ENCODE measurements at regions not wholly inside any gene's neighbourhood (a gene's known extent, or its start where the extent isn't known, plus 50 kb on each side); places are given as distances from the start of the nearest gene placed in this dataset.

DNA sequence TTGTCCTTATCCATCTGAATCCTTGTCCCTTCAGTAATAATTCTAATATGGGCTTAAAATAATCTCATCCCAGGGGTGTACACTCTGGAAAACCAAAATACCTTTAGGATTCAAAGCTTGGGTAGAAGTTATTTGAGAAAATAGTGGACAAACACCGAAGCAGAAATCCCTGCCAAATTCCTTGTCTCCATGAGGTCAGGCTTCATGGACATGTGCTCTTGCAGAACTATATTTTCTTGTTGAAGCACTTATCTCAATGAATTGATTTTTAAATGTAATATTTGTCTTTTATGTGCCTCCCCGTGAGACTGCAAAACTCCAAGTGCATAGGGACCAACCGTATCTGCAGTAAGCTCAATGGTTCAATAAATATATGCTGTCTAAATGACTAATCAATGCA, 1153.3 kb upstream of the AUTS2 start:
- TF ChIP-seq, protein P1, sequence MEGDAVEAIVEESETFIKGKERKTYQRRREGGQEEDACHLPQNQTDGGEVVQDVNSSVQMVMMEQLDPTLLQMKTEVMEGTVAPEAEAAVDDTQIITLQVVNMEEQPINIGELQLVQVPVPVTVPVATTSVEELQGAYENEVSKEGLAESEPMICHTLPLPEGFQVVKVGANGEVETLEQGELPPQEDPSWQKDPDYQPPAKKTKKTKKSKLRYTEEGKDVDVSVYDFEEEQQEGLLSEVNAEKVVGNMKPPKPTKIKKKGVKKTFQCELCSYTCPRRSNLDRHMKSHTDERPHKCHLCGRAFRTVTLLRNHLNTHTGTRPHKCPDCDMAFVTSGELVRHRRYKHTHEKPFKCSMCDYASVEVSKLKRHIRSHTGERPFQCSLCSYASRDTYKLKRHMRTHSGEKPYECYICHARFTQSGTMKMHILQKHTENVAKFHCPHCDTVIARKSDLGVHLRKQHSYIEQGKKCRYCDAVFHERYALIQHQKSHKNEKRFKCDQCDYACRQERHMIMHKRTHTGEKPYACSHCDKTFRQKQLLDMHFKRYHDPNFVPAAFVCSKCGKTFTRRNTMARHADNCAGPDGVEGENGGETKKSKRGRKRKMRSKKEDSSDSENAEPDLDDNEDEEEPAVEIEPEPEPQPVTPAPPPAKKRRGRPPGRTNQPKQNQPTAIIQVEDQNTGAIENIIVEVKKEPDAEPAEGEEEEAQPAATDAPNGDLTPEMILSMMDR (IDR thresholded peaks at IDR 0.05; ENCODE audit: low read depth, low read length, poor library complexity, severe bottlenecking) = no peak
- TF ChIP-seq EZH2phosphoT487 (IDR thresholded peaks at IDR 0.05; ENCODE audit: borderline replicate concordance, low read length) = no peak
- Histone ChIP-seq H3K27me3 (ENCODE audit: control insufficient read depth, low read length) (no peaks in the 10 kb centered on the region), H4K20me1 (ENCODE audit: control insufficient read depth, insufficient read depth, low read depth, low read length) (no peaks in the 10 kb centered on the region), H3K9me3 (ENCODE audit: control insufficient read depth, insufficient read depth, low read length) (no peaks in the 10 kb centered on the region), H3K9me2 (replicated peaks; ENCODE audit: control insufficient read depth, low read length) (no peaks in the 10 kb centered on the region), H3F3A (ENCODE audit: control insufficient read depth, insufficient read depth) (no peaks in the 10 kb centered on the region), H3K36me3 (ENCODE audit: control insufficient read depth, low read length) (no peaks in the 10 kb centered on the region), H3K4me1 (ENCODE audit: control insufficient read depth, low read length) (no peaks in the 10 kb centered on the region), H3K27ac (ENCODE audit: low read depth, low read length) (no peak overlapping the region), H3K4me3 (ENCODE audit: low read length) (no peak overlapping the region), H3K79me2 (ENCODE audit: control insufficient read depth, low read length) (no peaks in the 10 kb centered on the region), H3K4me2 (ENCODE audit: low read length) (no peak overlapping the region)

DNA sequence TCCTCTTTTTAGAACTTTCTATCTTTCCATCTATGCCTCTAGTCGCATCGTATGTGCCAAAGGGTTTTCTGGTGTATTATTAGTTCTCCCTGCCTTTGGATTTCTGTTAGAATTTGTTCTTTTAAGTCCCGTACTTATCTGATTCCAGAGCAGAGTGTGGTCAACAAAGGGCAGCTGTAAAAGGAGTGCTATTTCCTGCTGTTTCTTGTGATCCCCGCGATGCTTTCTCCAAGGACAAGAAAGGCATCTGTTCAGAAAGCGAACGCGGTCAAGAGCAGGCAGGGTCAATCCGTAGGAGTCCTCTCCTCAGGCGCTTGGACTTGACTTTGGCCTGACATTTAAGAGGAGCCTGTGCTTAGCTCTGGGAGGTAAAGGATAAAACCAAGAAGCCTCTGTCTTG, 1152.1 kb upstream of the AUTS2 start:
- Histone ChIP-seq H3K4me1 (ENCODE audit: control insufficient read depth, low read length) (no peaks in the 10 kb centered on the region), H3K79me2 (ENCODE audit: control insufficient read depth, low read length) (no peaks in the 10 kb centered on the region), H3K27me3 (ENCODE audit: control insufficient read depth, low read length) (no peaks in the 10 kb centered on the region), H3K4me2 (ENCODE audit: low read length) (no peak overlapping the region), H4K20me1 (ENCODE audit: control insufficient read depth, insufficient read depth, low read depth, low read length) (no peaks in the 10 kb centered on the region), H3K36me3 (ENCODE audit: control insufficient read depth, low read length) (no peaks in the 10 kb centered on the region), H3K27ac (ENCODE audit: low read depth, low read length) (no peak overlapping the region), H3K9me3 (ENCODE audit: control insufficient read depth, insufficient read depth, low read length) (no peaks in the 10 kb centered on the region), H3K9me2 (replicated peaks; ENCODE audit: control insufficient read depth, low read length) (no peaks in the 10 kb centered on the region), H3K4me3 (ENCODE audit: low read length) (no peak overlapping the region), H3F3A (ENCODE audit: control insufficient read depth, insufficient read depth) (no peaks in the 10 kb centered on the region)
- TF ChIP-seq EZH2phosphoT487 (IDR thresholded peaks at IDR 0.05; ENCODE audit: borderline replicate concordance, low read length) = no peak
- TF ChIP-seq, protein P1 (IDR thresholded peaks at IDR 0.05; ENCODE audit: low read depth, low read length, poor library complexity, severe bottlenecking) = no peak

DNA sequence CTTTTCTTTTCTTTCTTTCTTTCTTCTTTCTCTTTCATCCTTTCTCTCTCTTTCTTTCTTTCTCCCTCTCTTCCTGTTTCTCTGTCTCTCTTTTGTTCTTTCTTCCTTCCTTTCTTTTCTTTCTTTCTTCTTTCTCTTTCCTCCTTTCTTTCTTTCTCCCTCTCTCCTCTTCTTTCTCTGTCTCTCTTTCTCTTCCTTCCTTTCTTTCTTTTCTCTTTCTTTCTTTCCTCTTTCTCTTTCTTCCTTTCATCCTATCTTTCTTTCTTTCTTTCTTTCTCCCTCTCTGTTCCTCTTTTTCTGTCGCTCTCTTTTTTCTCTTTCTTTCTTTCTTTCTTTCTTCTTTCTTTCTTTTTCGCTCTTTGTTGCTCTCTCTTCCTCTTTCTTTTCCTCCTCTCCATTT, 1149.2 kb upstream of the AUTS2 start:
- Histone ChIP-seq H3K9me2 (replicated peaks; ENCODE audit: control insufficient read depth, low read length) (no peaks in the 10 kb centered on the region), H3K27ac (ENCODE audit: low read depth, low read length) (no peak overlapping the region), H3K4me3 (ENCODE audit: low read length) (no peak overlapping the region), H4K20me1 (ENCODE audit: control insufficient read depth, insufficient read depth, low read depth, low read length) (no peaks in the 10 kb centered on the region), H3F3A (ENCODE audit: control insufficient read depth, insufficient read depth) (no peaks in the 10 kb centered on the region), H3K36me3 (ENCODE audit: control insufficient read depth, low read length) (no peaks in the 10 kb centered on the region), H3K4me2 (ENCODE audit: low read length) (no peak overlapping the region), H3K27me3 (ENCODE audit: control insufficient read depth, low read length) (no peaks in the 10 kb centered on the region), H3K79me2 (ENCODE audit: control insufficient read depth, low read length) (no peaks in the 10 kb centered on the region), H3K4me1 (ENCODE audit: control insufficient read depth, low read length) (no peaks in the 10 kb centered on the region), H3K9me3 (ENCODE audit: control insufficient read depth, insufficient read depth, low read length) (no peaks in the 10 kb centered on the region)
- TF ChIP-seq, protein P1 (IDR thresholded peaks at IDR 0.05; ENCODE audit: low read depth, low read length, poor library complexity, severe bottlenecking) = no peak
- TF ChIP-seq EZH2phosphoT487 (IDR thresholded peaks at IDR 0.05; ENCODE audit: borderline replicate concordance, low read length) = no peak

DNA sequence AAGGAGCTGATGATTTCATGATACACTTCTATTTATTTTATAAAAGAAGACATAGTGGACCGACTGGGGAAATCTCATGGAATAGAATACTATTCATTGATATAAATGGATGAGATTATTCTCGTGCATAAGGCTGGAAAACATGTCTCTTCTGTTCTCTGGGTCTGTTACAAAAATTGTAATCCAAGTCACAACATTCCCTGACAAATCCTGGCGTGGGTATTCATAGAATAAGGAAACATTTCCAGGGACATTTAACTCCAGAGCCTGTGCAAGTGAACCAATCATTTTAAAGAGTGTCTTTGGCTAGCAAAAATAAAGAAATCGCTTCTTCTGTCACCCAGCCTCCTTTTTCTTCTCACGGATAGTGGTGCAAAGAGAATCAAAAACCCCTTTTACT, 1148.5 kb upstream of the AUTS2 start:
- Histone ChIP-seq H4K20me1 (ENCODE audit: control insufficient read depth, insufficient read depth, low read depth, low read length) (no peaks in the 10 kb centered on the region), H3K4me1 (ENCODE audit: control insufficient read depth, low read length) (no peaks in the 10 kb centered on the region), H3K9me3 (ENCODE audit: control insufficient read depth, insufficient read depth, low read length) (no peaks in the 10 kb centered on the region), H3K9me2 (replicated peaks; ENCODE audit: control insufficient read depth, low read length) (no peaks in the 10 kb centered on the region), H3K27me3 (ENCODE audit: control insufficient read depth, low read length) (no peaks in the 10 kb centered on the region), H3K79me2 (ENCODE audit: control insufficient read depth, low read length) (no peaks in the 10 kb centered on the region), H3K4me2 (ENCODE audit: low read length) (no peak overlapping the region), H3K36me3 (ENCODE audit: control insufficient read depth, low read length) (no peaks in the 10 kb centered on the region), H3K27ac (ENCODE audit: low read depth, low read length) (no peak overlapping the region), H3K4me3 (ENCODE audit: low read length) (no peak overlapping the region), H3F3A (ENCODE audit: control insufficient read depth, insufficient read depth) (no peaks in the 10 kb centered on the region)
- TF ChIP-seq EZH2phosphoT487 (IDR thresholded peaks at IDR 0.05; ENCODE audit: borderline replicate concordance, low read length) = no peak
- TF ChIP-seq, protein P1 (IDR thresholded peaks at IDR 0.05; ENCODE audit: low read depth, low read length, poor library complexity, severe bottlenecking) = no peak

Data from DOHH2 (cell line).